Kidney epithelial cell (primary cell): ENCODE measurements at regions not wholly inside any gene's neighbourhood (a gene's known extent, or its start where the extent isn't known, plus 50 kb on each side); places are given as distances from the start of the nearest gene placed in this dataset.

Experiments used
- DNase-seq: peaks from one replicate; pipeline ENCODE4 v3.0.0-alpha.2; 2010; ENCODE audit warnings: low read depth
- H3K27me3 ChIP-seq: 2 replicates; pipeline ENCODE4 v1.6.0; 2011; ENCODE audit warnings: low read length; ENCODE audit not compliant: control insufficient read depth, insufficient read depth
- H3K36me3 ChIP-seq: 2 replicates; pipeline ENCODE4 v1.5.1; 2011; ENCODE audit warnings: low read length; ENCODE audit not compliant: control insufficient read depth, insufficient read depth
- H3K4me3 ChIP-seq: 2 replicates; pipeline ENCODE4 v1.5.1; 2011; ENCODE audit warnings: low read depth, mild to moderate bottlenecking, control low read depth, low read length
- TF ChIP-seq, protein P1 (sequence below): IDR thresholded peaks from 2 replicates; pipeline ENCODE4 v1.5.1; 2011; ENCODE audit warnings: mild to moderate bottlenecking, moderate library complexity, low read length, control low read depth, inconsistent platforms; ENCODE audit not compliant: insufficient read depth, poor library complexity, severe bottlenecking

DNA sequence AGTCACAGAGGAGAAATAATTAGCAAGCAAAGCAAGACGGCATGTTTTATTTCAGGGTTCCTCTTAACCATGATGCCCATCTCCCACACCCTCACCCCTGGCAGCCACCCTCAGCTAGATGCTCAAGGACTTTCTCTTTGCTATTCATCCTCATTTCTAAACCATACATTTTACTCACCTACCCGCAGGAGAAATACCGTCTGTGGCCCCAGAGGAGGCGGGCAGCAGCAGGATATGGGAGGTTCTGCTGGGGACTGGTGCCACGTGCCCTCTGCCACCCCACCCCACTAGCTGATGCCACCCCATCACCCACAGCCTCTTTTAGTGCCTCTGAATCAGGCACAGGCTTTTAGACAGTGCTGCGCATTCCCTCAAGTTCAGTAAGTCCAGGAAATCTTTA, 168.7 kb upstream of the ITGB1 start:
- no peak overlapping the region for H3K4me3 ChIP-seq
- TF ChIP-seq, protein P1, sequence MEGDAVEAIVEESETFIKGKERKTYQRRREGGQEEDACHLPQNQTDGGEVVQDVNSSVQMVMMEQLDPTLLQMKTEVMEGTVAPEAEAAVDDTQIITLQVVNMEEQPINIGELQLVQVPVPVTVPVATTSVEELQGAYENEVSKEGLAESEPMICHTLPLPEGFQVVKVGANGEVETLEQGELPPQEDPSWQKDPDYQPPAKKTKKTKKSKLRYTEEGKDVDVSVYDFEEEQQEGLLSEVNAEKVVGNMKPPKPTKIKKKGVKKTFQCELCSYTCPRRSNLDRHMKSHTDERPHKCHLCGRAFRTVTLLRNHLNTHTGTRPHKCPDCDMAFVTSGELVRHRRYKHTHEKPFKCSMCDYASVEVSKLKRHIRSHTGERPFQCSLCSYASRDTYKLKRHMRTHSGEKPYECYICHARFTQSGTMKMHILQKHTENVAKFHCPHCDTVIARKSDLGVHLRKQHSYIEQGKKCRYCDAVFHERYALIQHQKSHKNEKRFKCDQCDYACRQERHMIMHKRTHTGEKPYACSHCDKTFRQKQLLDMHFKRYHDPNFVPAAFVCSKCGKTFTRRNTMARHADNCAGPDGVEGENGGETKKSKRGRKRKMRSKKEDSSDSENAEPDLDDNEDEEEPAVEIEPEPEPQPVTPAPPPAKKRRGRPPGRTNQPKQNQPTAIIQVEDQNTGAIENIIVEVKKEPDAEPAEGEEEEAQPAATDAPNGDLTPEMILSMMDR: no peak

DNA sequence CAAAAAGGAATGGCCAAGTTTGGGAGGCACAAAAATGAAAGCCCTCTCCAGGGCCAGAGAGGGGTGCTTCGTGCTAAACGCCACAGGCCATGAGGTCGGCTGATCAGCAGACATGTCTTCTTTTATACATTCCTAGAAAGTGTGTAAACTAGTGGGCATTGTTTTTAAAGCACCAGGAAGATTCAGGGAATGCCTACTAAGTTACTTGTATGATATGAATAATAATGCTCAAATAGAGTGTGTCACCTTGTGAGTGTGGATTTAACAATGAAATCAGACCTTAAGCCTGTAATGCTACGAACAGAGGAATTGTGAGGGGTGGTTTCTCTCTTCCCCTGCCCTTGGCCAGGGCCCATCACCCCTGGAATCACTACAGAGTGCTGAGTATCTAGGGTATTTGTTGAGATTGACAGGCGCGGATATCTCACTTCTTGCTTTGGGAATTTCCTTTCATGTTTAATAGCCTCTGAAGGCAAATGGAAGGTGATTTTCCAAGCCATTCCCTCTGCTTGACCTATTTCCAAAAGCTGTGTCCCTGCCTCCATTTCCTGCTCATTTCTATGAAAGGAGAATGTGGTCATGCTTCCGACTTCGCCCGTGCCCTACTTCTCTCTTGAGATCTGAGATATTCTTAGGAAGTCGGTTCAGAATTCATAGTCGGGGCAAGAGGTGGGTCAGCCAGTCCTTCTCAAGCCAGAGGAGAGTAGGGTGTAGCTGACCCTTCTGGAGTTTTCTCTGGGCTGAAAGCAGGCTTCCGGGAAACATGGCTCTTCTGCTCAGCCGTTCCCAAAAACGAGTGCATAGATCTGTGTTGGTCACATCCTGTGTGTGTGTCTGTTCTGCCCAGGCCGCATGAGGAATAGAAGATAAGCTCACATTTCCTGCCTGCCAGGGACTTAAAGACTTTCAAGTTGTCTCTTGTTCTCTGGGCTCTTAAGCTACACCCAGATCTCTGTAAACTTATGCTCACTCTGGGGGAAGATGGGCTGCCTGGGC, 167.8 kb upstream of the ITGB1 start:
- no peaks in the 10 kb centered on the region for H3K27me3 ChIP-seq
- TF ChIP-seq, protein P1: no peak
- DNase-seq: no peak
- H3K36me3 ChIP-seq: no peaks in the 10 kb centered on the region
- no peak overlapping the region for H3K4me3 ChIP-seq

More for the DNA sequence above, 168.7 kb upstream of the ITGB1 start:
- no peaks in the 10 kb centered on the region for H3K36me3 ChIP-seq
- no peak for DNase-seq
- H3K27me3 ChIP-seq: no peaks in the 10 kb centered on the region

DNA sequence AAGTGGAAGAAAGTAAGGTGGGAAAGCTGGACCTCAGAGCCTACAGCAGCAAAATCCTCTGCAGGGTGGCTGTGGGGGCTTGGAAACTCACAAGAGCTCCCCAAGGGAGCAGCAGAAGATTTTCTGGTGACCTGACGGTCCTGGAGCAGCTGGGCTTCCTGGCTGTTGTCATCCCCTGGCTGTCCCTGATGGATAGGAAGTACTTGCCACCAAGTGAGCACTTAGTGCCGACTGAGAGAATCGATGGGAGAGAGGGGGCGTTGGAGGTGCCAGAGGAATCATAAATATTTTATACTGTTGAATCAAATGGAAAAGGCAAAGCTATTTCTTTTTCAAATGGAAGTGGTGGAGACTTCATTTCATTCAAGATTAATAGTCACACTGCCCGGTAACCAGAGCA, 167.1 kb upstream of the ITGB1 start:
- no peak for DNase-seq
- TF ChIP-seq, protein P1: no peak
- H3K27me3 ChIP-seq: no peaks in the 10 kb centered on the region

DNA sequence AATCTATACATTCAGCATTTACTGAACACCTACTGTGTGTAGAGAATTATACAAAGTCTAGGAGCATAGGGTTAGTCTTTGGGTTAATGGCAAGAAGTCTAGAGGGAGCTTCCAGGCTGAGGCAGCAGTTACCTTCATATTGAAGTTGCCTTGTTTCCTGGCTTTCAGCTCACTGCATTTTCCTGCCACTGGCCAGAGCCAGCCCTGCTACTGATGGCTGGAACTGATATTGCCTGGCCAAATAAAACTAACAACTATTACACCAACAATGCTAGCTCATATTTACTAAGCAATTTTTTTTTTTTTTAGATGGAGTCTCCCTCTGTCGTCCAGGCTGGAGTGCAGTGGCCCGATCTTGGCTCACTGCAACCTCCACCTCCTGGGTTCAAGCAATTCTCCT, 165.7 kb upstream of the ITGB1 start:
- H3K27me3 ChIP-seq: no peaks in the 10 kb centered on the region
- DNase-seq: no peak
- H3K4me3 ChIP-seq: no peak overlapping the region
- H3K36me3 ChIP-seq: no peaks in the 10 kb centered on the region
- TF ChIP-seq, protein P1: no peak

More for the DNA sequence above, 167.1 kb upstream of the ITGB1 start:
- no peak overlapping the region for H3K4me3 ChIP-seq
- H3K36me3 ChIP-seq: no peaks in the 10 kb centered on the region

DNA sequence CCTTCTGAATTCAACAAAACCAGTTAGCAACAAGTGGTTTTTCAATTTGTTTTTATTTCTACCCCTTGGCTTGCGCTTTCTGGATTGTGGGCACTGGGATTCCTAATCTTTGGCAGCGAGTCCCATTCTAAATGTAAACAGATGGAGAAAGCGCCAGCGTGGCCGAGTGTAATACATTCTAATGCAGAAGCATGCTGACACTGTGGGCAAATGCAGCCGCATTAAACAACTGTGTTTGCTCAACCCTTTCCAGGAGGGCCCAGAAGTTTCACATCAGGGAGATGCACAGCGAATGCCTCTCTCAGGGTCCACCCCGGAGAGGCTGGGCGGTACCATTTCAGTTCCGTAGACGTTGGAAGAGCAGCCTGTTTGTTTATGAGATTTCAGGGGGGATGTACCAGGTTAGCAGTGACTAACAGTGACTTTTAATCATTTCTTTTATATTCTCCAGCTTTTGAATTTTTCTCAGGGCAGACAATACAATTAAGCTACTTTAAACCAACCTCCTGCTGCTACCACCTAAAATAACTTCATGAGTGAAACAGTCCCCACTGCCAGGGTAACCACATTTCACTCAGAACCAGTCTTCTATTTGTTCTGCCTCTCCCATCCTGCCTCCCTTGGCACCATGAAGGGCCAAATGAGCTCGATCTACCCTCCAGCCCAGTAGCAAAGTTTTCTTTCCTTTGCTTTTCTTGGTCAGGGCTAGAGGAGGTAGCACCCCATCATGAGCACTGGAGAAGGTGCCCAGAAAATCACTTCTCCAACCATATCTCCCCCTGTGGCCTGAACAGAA, 164.2 kb upstream of the ITGB1 start:
- Histone ChIP-seq H3K4me3 (no peak overlapping the region), H3K27me3 (no peaks in the 10 kb centered on the region), H3K36me3 (no peaks in the 10 kb centered on the region)
- TF ChIP-seq, protein P1: no peak
- DNase-seq: no peak
